Transverse colon (tissue), 4 donors: ENCODE measurements at regions not wholly inside any gene's neighbourhood (a gene's known extent, or its start where the extent isn't known, plus 50 kb on each side); places are given as distances from the start of the nearest gene placed in this dataset.

Experiments
- DNase-seq: peaks from one replicate; pipeline ENCODE4 v3.0.0-alpha.2; 2019
- H3K27ac ChIP-seq, 4 donors: fragments of 200-600 bp; sonication (generic); 2 replicates each; pipeline ENCODE4 v1.5.1; 2016 to 2018; ENCODE audit warnings: inconsistent platforms in 4 of 4
- H3K27me3 ChIP-seq: fragments of 200-600 bp; sonication (generic); 2 replicates; pipeline ENCODE4 v1.5.1; 2017; ENCODE audit warnings: inconsistent platforms
- H3K36me3 ChIP-seq, 4 donors: fragments of 200-600 bp; sonication (generic); 2 replicates each; pipeline ENCODE4 v1.5.1; 2017 to 2019; ENCODE audit warnings: inconsistent platforms in 4 of 4
- H3K4me1 ChIP-seq, 4 donors: fragments of 200-600 bp; sonication (generic); 2 replicates each; pipeline ENCODE4 v1.5.1; 2017 to 2020; ENCODE audit warnings: inconsistent platforms in 4 of 4
- H3K4me3 ChIP-seq, 4 donors: fragments of 200-600 bp; sonication (generic); 1 replicate in 1 of 4; 2 replicates in 3 of 4; pipeline versions ENCODE4 v1.5.1 to v1.6.1; 2017 to 2019; ENCODE audit warnings: inconsistent platforms in 4 of 4
- H3K9me3 ChIP-seq, 2 donors: fragments of 200-600 bp; sonication (generic); 2 replicates each; pipeline ENCODE4 v1.5.1; 2017 to 2019; ENCODE audit warnings: inconsistent platforms in 2 of 2
- CTCF ChIP-seq, 5 experiments: fragments of 200-600 bp in 3 of 5; fragments of 450-650 bp in 2 of 5; sonication (generic) in 3 of 5; IDR thresholded peaks; 1 replicate in 2 of 5; 2 replicates in 3 of 5; pipeline ENCODE4 v1.5.1; 2016 to 2017; ENCODE audit warnings: antibody characterized with exemption in 5 of 5, inconsistent platforms in 3 of 5, mild to moderate bottlenecking in 2 of 5, moderate library complexity in 1 of 5
- EP300 ChIP-seq: sonication (generic); formaldehyde crosslinking; IDR thresholded peaks from one replicate; pipeline ENCODE4 v1.6.1; 2017; ENCODE audit warnings: antibody characterized with exemption, low read depth
- POLR2A ChIP-seq: fragments of 450-650 bp; IDR thresholded peaks from one replicate; pipeline ENCODE4 v1.6.1; 2016; ENCODE audit warnings: antibody characterized with exemption, mild to moderate bottlenecking, moderate library complexity
- POLR2AphosphoS5 ChIP-seq, 3 donors: sonication (generic); formaldehyde crosslinking; IDR thresholded peaks; one replicate each; pipeline ENCODE4 v1.6.1; 2016; ENCODE audit warnings: antibody characterized with exemption in 3 of 3
- WGBS, 2 donors: methylation state at CpG; one replicate each; pipeline ENCODE4 v1.1.5; 2018; ENCODE audit warnings: low coverage in 1 of 2; 5-methylcytosine and 5-hydroxymethylcytosine counted together
- in situ Hi-C, 4 donors: fragments of 200-750 bp; cut with MboI; loops; one replicate each; pipeline versions ENCODE4 v1.15.0 to v1.15.1; 2017; ENCODE audit warnings: low sequenced_read_pairs in 3 of 4, low pct_ligation_motif_present in 1 of 4, low pct_unique_long_range_greater_than_20kb in 1 of 4
- intact Hi-C: fragments of 100-400 bp; cut with DNase I; formaldehyde crosslinking; loops from one replicate; pipeline ENCODE4 v1.15.1; 2023; ENCODE audit warnings: low total_unique reads

DNA sequence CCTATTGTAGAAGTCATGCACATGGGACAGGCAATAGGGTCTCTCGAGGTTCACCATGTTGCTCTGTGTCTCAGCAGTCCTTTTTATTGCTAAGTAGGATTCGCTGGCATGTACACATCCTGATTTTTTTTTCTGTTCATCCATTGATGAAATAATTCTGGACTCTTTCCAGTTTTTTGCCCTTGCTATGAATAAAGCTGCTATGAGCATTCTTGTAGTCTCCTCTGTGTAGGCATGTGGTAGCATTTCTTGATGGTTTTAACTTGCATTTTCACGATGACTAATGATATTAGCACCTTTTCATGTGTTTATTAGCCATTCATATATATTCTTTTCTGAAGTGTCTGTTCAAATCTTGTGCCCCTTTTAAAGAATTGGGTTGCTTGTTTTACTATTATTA lies 65.8 kb upstream of the EDAR start:
- WGBS, 2 donors = 83 to 100% methylated on average over 2 to 3 of the region's 3 CpGs
- DNase-seq = no peak
- Histone ChIP-seq H3K9me3 (no peaks in the 10 kb centered on the region), H3K4me3 (no peak overlapping the region), H3K4me1 (no peaks in the 10 kb centered on the region), H3K27me3 (no peaks in the 10 kb centered on the region), H3K36me3 (no peaks in the 10 kb centered on the region), H3K27ac (no peak overlapping the region)
- intact Hi-C loops (no loop called here), in situ Hi-C loops (no loop called here)
- TF ChIP-seq CTCF (IDR thresholded peaks at IDR 0.05) (no peak), POLR2AphosphoS5 (IDR thresholded peaks at IDR 0.05) (no peak), EP300 (no peak), POLR2A (no peak)

- no peaks in the 10 kb centered on the region for H3K9me3 ChIP-seq
- H3K36me3 ChIP-seq = no peaks in the 10 kb centered on the region
- H3K4me1 ChIP-seq = no peaks in the 10 kb centered on the region
- intact Hi-C loops = no loop called here
- no peak for TF ChIP-seq CTCF (IDR thresholded peaks at IDR 0.05)
- TF ChIP-seq POLR2AphosphoS5 (IDR thresholded peaks at IDR 0.05) = no peak
- no peak for TF ChIP-seq POLR2A
- no peak for TF ChIP-seq EP300
- DNase-seq = no peak
- no peak overlapping the region for H3K27ac ChIP-seq
- H3K27me3 ChIP-seq = no peaks in the 10 kb centered on the region
- WGBS, 2 donors = 85% methylated on average over 9 of the region's 9 CpGs; no CpG with 5 or more reads in 1 of the 2 donors
- H3K4me3 ChIP-seq = no peak overlapping the region
- in situ Hi-C loops = no loop called here
These were observed 64.7 kb upstream of the EDAR start for GRCh38 chr2:109053716-109054115.

- H3K36me3 ChIP-seq = no peaks in the 10 kb centered on the region
- H3K4me1 ChIP-seq = no peaks in the 10 kb centered on the region
- no peaks in the 10 kb centered on the region for H3K27me3 ChIP-seq
- H3K9me3 ChIP-seq = no peaks in the 10 kb centered on the region
- TF ChIP-seq POLR2A (no peak), POLR2AphosphoS5 (IDR thresholded peaks at IDR 0.05) (no peak), CTCF (IDR thresholded peaks at IDR 0.05) (no peak)
- 90 to 100% methylated on average over 2 to 6 of the region's 6 CpGs for WGBS, 2 donors
- DNase-seq = no peak
- no peak overlapping the region for H3K27ac ChIP-seq
- no peak overlapping the region for H3K4me3 ChIP-seq
- intact Hi-C loops (no loop called here), in situ Hi-C loops (no loop called here)
These were observed 63.9 kb upstream of the EDAR start for GRCh38 chr2:109052922-109053321.

DNA sequence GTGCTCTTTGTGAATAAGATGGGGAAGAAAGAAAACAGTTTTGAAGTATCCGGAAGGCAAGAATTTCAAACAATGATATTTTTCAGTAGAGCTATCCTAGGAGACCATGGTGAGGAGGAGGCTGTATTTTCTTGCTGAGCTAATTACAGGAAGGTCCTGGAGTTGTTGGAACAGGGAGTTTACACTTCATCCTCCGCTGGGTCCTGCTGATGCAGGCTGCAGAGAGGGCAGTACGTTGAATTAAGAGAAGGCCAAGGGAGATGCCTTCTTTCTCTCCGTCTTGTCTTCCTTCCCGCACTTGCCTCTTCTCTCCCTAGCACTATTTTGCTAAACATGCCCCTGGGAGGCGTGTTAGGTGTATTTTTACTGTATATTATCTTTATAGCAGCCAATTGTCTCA lies 60.0 kb upstream of the EDAR start:
- TF ChIP-seq POLR2A = no peak
- no peak for TF ChIP-seq POLR2AphosphoS5 (IDR thresholded peaks at IDR 0.05)
- no peak for TF ChIP-seq CTCF (IDR thresholded peaks at IDR 0.05)
- no peak for TF ChIP-seq EP300
- Histone ChIP-seq H3K9me3 (no peaks in the 10 kb centered on the region), H3K4me3 (no peak overlapping the region), H3K27ac (no peak overlapping the region), H3K27me3 (no peaks in the 10 kb centered on the region), H3K36me3 (no peaks in the 10 kb centered on the region), H3K4me1 (peaks cover 0 to 4% (median 0%) of the 10 kb centered on the region in 4 donors)
- in situ Hi-C loops (no loop called here), intact Hi-C loops (no loop called here)
- WGBS, 2 donors = 65 to 73% methylated on average over 4 to 6 of the region's 6 CpGs
- DNase-seq = no peak
